Astrocyte (in vitro differentiated cells and primary cell): ENCODE measurements at regions not wholly inside any gene's neighbourhood (a gene's known extent, or its start where the extent isn't known, plus 50 kb on each side); places are given as distances from the start of the nearest gene placed in this dataset.
A peak's percentile ranks its signal among the peaks of the same experiment; 100 is the strongest.

ENCODE experiments used
- DNase-seq: peaks from one replicate; pipeline ENCODE4 v3.0.0-alpha.2; 2010; ENCODE audit warnings: low read depth
- FAIRE-seq: peaks from 2 replicates; lab custom pipeline; 2011; peaks lifted over from hg19 to GRCh38; lab: Jason Lieb, UNC
- H2AFZ ChIP-seq: 2 replicates; pipeline ENCODE4 v1.6.0; 2012; ENCODE audit warnings: low read depth, low read length, inconsistent platforms
- H3K27ac ChIP-seq: 2 replicates; pipeline ENCODE4 v1.5.1; 2011; ENCODE audit warnings: low read depth, low read length, inconsistent platforms
- H3K27me3 ChIP-seq: 2 replicates; pipeline ENCODE4 v1.6.0; 2011; ENCODE audit warnings: low read length, inconsistent platforms; ENCODE audit not compliant: insufficient read depth
- H3K36me3 ChIP-seq: 2 replicates; pipeline ENCODE4 v1.5.1; 2011; ENCODE audit warnings: low read length, inconsistent platforms; ENCODE audit not compliant: insufficient read depth
- H3K4me1 ChIP-seq: 2 replicates; pipeline ENCODE4 v1.5.1; 2011; ENCODE audit warnings: low read length, inconsistent platforms; ENCODE audit not compliant: insufficient read depth
- H3K4me2 ChIP-seq: 2 replicates; pipeline ENCODE4 v1.6.0; 2012; ENCODE audit warnings: low read length, inconsistent platforms
- H3K4me3 ChIP-seq: 2 replicates; pipeline ENCODE4 v1.5.1; 2011; ENCODE audit warnings: low read depth, mild to moderate bottlenecking, low read length, inconsistent platforms; ENCODE audit not compliant: insufficient read depth
- H3K79me2 ChIP-seq: 2 replicates; pipeline ENCODE4 v1.6.0; 2012; ENCODE audit warnings: mild to moderate bottlenecking, low read length, inconsistent platforms; ENCODE audit not compliant: insufficient read depth
- H3K9ac ChIP-seq: 2 replicates; pipeline ENCODE4 v1.6.0; 2012; ENCODE audit warnings: mild to moderate bottlenecking, low read length, inconsistent platforms
- H3K9me3 ChIP-seq: 2 replicates; pipeline ENCODE4 v1.5.1; 2012; ENCODE audit warnings: low read depth, mild to moderate bottlenecking, low read length, inconsistent platforms; ENCODE audit not compliant: insufficient read depth
- H4K20me1 ChIP-seq: 2 replicates; pipeline ENCODE4 v1.6.0; 2012; ENCODE audit warnings: low read length, inconsistent platforms; ENCODE audit not compliant: insufficient read depth
- H3K27ac Mint-ChIP-seq: one replicate; pipeline ENCODE4 v1.8.0; 2021; ENCODE audit warnings: mild to moderate bottlenecking, mixed read lengths; ENCODE audit not compliant: unreplicated experiment
- H3K27me3 Mint-ChIP-seq: one replicate; pipeline ENCODE4 v1.8.0; 2021; ENCODE audit warnings: low read depth, mixed read lengths; ENCODE audit not compliant: unreplicated experiment
- H3K36me3 Mint-ChIP-seq: one replicate; pipeline ENCODE4 v1.8.0; 2021; ENCODE audit warnings: low read depth, mixed read lengths; ENCODE audit not compliant: unreplicated experiment
- H3K4me1 Mint-ChIP-seq: one replicate; pipeline ENCODE4 v1.8.0; 2021; ENCODE audit warnings: low read depth, mixed read lengths; ENCODE audit not compliant: unreplicated experiment
- H3K4me3 Mint-ChIP-seq: one replicate; pipeline ENCODE4 v1.8.0; 2021; ENCODE audit warnings: mild to moderate bottlenecking, moderate library complexity, mixed read lengths; ENCODE audit not compliant: unreplicated experiment
- H3K9me3 Mint-ChIP-seq: one replicate; pipeline ENCODE4 v1.8.0; 2021; ENCODE audit warnings: mild to moderate bottlenecking, mixed read lengths; ENCODE audit not compliant: unreplicated experiment
- EZH2 ChIP-seq: IDR thresholded peaks from 2 replicates; pipeline ENCODE4 v1.6.1; 2012; ENCODE audit warnings: mild to moderate bottlenecking, low read length, inconsistent platforms; ENCODE audit not compliant: insufficient read depth
- TF ChIP-seq, protein P1 (sequence below): IDR thresholded peaks from 2 replicates; pipeline ENCODE4 v1.5.1; 2011; ENCODE audit warnings: low read depth, mild to moderate bottlenecking, inconsistent platforms, low read length, moderate library complexity; ENCODE audit not compliant: insufficient read depth

- H3K4me1 ChIP-seq: peaks cover 12% of the 10 kb centered on the region
- H3K4me2 ChIP-seq: peak overlapping the region; percentile 36
- H2AFZ ChIP-seq: no peak overlapping the region
- peak overlapping the region; percentile 23 for H3K9ac ChIP-seq
- Mint-ChIP-seq H3K27me3 (peaks cover 9% of the 10 kb centered on the region), H3K4me1 (peaks cover 8% of the 10 kb centered on the region), H3K27ac (no peak overlapping the region), H3K36me3 (no peaks in the 10 kb centered on the region), H3K4me3 (no peak overlapping the region), H3K9me3 (peaks cover 16% of the 10 kb centered on the region)
- H3K9me3 ChIP-seq: no peaks in the 10 kb centered on the region
- no peaks in the 10 kb centered on the region for H4K20me1 ChIP-seq
- H3K79me2 ChIP-seq: no peaks in the 10 kb centered on the region
- no peaks in the 10 kb centered on the region for H3K36me3 ChIP-seq
- no peak overlapping the region for H3K4me3 ChIP-seq
- no peak for FAIRE-seq
- H3K27ac ChIP-seq: peak overlapping the region; percentile 81
- peak; percentile 78 for DNase-seq
- no peaks in the 10 kb centered on the region for H3K27me3 ChIP-seq
- TF ChIP-seq, protein P1, sequence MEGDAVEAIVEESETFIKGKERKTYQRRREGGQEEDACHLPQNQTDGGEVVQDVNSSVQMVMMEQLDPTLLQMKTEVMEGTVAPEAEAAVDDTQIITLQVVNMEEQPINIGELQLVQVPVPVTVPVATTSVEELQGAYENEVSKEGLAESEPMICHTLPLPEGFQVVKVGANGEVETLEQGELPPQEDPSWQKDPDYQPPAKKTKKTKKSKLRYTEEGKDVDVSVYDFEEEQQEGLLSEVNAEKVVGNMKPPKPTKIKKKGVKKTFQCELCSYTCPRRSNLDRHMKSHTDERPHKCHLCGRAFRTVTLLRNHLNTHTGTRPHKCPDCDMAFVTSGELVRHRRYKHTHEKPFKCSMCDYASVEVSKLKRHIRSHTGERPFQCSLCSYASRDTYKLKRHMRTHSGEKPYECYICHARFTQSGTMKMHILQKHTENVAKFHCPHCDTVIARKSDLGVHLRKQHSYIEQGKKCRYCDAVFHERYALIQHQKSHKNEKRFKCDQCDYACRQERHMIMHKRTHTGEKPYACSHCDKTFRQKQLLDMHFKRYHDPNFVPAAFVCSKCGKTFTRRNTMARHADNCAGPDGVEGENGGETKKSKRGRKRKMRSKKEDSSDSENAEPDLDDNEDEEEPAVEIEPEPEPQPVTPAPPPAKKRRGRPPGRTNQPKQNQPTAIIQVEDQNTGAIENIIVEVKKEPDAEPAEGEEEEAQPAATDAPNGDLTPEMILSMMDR: no peak
- no peak for TF ChIP-seq EZH2
Observed at GRCh38 chr18:73962256-73962655, 185.4 kb downstream of the FBXO15 start.

DNA sequence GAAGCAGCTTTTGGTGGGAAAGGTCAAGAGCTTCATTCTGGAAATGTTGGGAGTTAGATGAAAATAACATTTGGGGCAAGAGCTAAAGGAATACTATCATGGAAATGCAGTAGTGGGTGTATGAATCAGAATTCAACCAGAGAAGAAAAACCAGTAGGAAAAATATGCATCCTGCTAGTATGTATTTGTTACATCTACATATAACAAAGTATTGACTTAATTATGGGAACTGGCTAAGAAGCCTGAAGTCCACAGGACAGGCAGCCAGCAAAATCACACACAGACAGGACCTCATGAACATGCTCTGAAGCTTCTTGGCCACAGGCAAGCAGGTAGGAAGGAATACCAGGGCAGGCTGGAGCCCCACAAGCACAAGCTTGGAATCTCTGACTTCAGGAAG lies 185.8 kb downstream of the FBXO15 start:
- no peak overlapping the region for H3K27ac Mint-ChIP-seq

GRCh38 chr18:73959352-73959751 lies 188.3 kb downstream of the FBXO15 start:
- peaks cover 12% of the 10 kb centered on the region for H3K4me1 ChIP-seq
- TF ChIP-seq, protein P1: no peak
- TF ChIP-seq EZH2: no peak
- H3K4me2 ChIP-seq: no peak overlapping the region
- no peak for DNase-seq
- no peaks in the 10 kb centered on the region for H4K20me1 ChIP-seq
- H2AFZ ChIP-seq: no peak overlapping the region
- no peak for FAIRE-seq
- no peak overlapping the region for H3K4me3 ChIP-seq
- Mint-ChIP-seq H3K4me3 (no peak overlapping the region), H3K27me3 (peaks cover 11% of the 10 kb centered on the region), H3K9me3 (peaks cover 11% of the 10 kb centered on the region), H3K4me1 (peaks cover 8% of the 10 kb centered on the region), H3K27ac (no peak overlapping the region), H3K36me3 (no peaks in the 10 kb centered on the region)
- H3K27me3 ChIP-seq: no peaks in the 10 kb centered on the region
- H3K9me3 ChIP-seq: no peaks in the 10 kb centered on the region
- H3K27ac ChIP-seq: no peak overlapping the region
- no peaks in the 10 kb centered on the region for H3K79me2 ChIP-seq
- H3K36me3 ChIP-seq: no peaks in the 10 kb centered on the region
- no peak overlapping the region for H3K9ac ChIP-seq

More for the DNA sequence above, 185.8 kb downstream of the FBXO15 start:
- Mint-ChIP-seq H3K27me3 (peaks cover 9% of the 10 kb centered on the region), H3K4me1 (peaks cover 8% of the 10 kb centered on the region), H3K36me3 (no peaks in the 10 kb centered on the region), H3K9me3 (peaks cover 14% of the 10 kb centered on the region), H3K4me3 (no peak overlapping the region)
- Histone ChIP-seq H3K9ac (peak overlapping the region; percentile 23), H3K4me3 (no peak overlapping the region), H3K36me3 (no peaks in the 10 kb centered on the region), H3K4me2 (peak overlapping the region; percentile 36), H2AFZ (no peak overlapping the region), H4K20me1 (no peaks in the 10 kb centered on the region), H3K79me2 (no peaks in the 10 kb centered on the region), H3K4me1 (peaks cover 12% of the 10 kb centered on the region), H3K9me3 (no peaks in the 10 kb centered on the region), H3K27me3 (no peaks in the 10 kb centered on the region), H3K27ac (peak overlapping the region; percentile 81)
- no peak for DNase-seq
- no peak for FAIRE-seq
- TF ChIP-seq EZH2: no peak
